CD14-positive monocyte (primary cell): ENCODE measurements at regions not wholly inside any gene's neighbourhood (a gene's known extent, or its start where the extent isn't known, plus 50 kb on each side); places are given as distances from the start of the nearest gene placed in this dataset.

ENCODE experiments used
- DNase-seq, 3 donors: peaks; one replicate each; pipeline ENCODE4 v3.0.0-alpha.2; 2011 to 2022
- H2AFZ ChIP-seq: 2 replicates; pipeline ENCODE4 v1.6.0; 2012; ENCODE audit warnings: mild to moderate bottlenecking, low read depth, low read length, inconsistent platforms; ENCODE audit not compliant: insufficient read depth, poor library complexity, severe bottlenecking
- H3K27ac ChIP-seq, 2 donors: 1 replicate in 1 of 2; 2 replicates in 1 of 2; pipeline ENCODE4 v1.5.1; 2012 to 2013; ENCODE audit warnings: low read length in 2 of 2, control low read depth in 1 of 2, inconsistent platforms in 1 of 2, low read depth in 1 of 2, mild to moderate bottlenecking in 1 of 2
- H3K27me3 ChIP-seq, 2 donors: one replicate each; pipeline versions ENCODE4 v1.6.0 to v1.6.1; 2011 to 2013; ENCODE audit warnings: low read length in 2 of 2; ENCODE audit not compliant: control insufficient read depth in 2 of 2, insufficient read depth in 2 of 2
- H3K36me3 ChIP-seq, 2 donors: replicated peaks in 1 of 2; 1 replicate in 1 of 2; 2 replicates in 1 of 2; pipeline versions ENCODE4 v1.5.1 to v1.6.1; 2012 to 2013; ENCODE audit warnings: low read length in 2 of 2, control low read depth in 1 of 2, inconsistent platforms in 1 of 2, mild to moderate bottlenecking in 1 of 2; ENCODE audit not compliant: insufficient read depth in 2 of 2, control insufficient read depth in 1 of 2
- H3K4me1 ChIP-seq, 2 donors: 1 replicate in 1 of 2; 2 replicates in 1 of 2; pipeline versions ENCODE4 v1.5.1 to v1.6.1; 2012 to 2013; ENCODE audit warnings: low read length in 2 of 2, control low read depth in 1 of 2, inconsistent platforms in 1 of 2, mild to moderate bottlenecking in 1 of 2, moderate library complexity in 1 of 2; ENCODE audit not compliant: insufficient read depth in 2 of 2, control insufficient read depth in 1 of 2
- H3K4me2 ChIP-seq: replicated peaks from 2 replicates; pipeline ENCODE3; 2012; ENCODE audit warnings: low read length, moderate library complexity, mild to moderate bottlenecking; ENCODE audit not compliant: poor library complexity, severe bottlenecking; ENCODE audit errors: extremely low read depth
- H3K4me3 ChIP-seq, 3 experiments: fragments of 200-600 bp in 1 of 3; sonication (generic) in 1 of 3; replicated peaks in 1 of 3; 1 replicate in 2 of 3; 2 replicates in 1 of 3; pipeline ENCODE4 v1.5.1; 2011 to 2013; ENCODE audit warnings: low read length in 3 of 3, mild to moderate bottlenecking in 3 of 3, control low read depth in 2 of 3, low read depth in 2 of 3, inconsistent platforms in 1 of 3, moderate library complexity in 1 of 3
- H3K79me2 ChIP-seq: 2 replicates; pipeline ENCODE4 v1.6.0; 2012; ENCODE audit warnings: mild to moderate bottlenecking, control low read depth, inconsistent platforms, low read length, moderate library complexity; ENCODE audit not compliant: insufficient read depth
- H3K9ac ChIP-seq: 2 replicates; pipeline ENCODE4 v1.6.0; 2017; ENCODE audit warnings: low read length, mild to moderate bottlenecking; ENCODE audit not compliant: insufficient read depth, poor library complexity, severe bottlenecking
- H3K9me3 ChIP-seq, 2 donors: replicated peaks in 1 of 2; 1 replicate in 1 of 2; 2 replicates in 1 of 2; pipeline versions ENCODE4 v1.5.1 to v1.6.1; 2012 to 2013; ENCODE audit warnings: low read length in 2 of 2, control low read depth in 1 of 2; ENCODE audit not compliant: control insufficient read depth in 1 of 2, insufficient read depth in 1 of 2
- H4K20me1 ChIP-seq: 2 replicates; pipeline ENCODE4 v1.6.0; 2012; ENCODE audit warnings: mild to moderate bottlenecking, low read length, control low read depth, moderate library complexity; ENCODE audit not compliant: insufficient read depth
- H3K27ac Mint-ChIP-seq, 7 donors: one replicate each; pipeline ENCODE4 v1.8.0; 2020; ENCODE audit warnings: mild to moderate bottlenecking in 7 of 7, mixed read lengths in 7 of 7, moderate library complexity in 6 of 7, inconsistent platforms in 2 of 7
- H3K27me3 Mint-ChIP-seq, 3 donors: one replicate each; pipeline ENCODE4 v1.8.0; 2021 to 2022; ENCODE audit warnings: low read depth in 3 of 3, mild to moderate bottlenecking in 3 of 3, mixed read lengths in 3 of 3, moderate library complexity in 3 of 3, inconsistent platforms in 1 of 3
- H3K36me3 Mint-ChIP-seq, 2 donors: one replicate each; pipeline ENCODE4 v1.8.0; 2020; ENCODE audit warnings: mixed read lengths in 2 of 2, inconsistent platforms in 1 of 2, mild to moderate bottlenecking in 1 of 2
- H3K4me1 Mint-ChIP-seq: one replicate; pipeline ENCODE4 v1.8.0; 2020; ENCODE audit warnings: mild to moderate bottlenecking, mixed read lengths
- H3K4me3 Mint-ChIP-seq, 2 donors: one replicate each; pipeline ENCODE4 v1.8.0; 2020; ENCODE audit warnings: mild to moderate bottlenecking in 2 of 2, mixed read lengths in 2 of 2, moderate library complexity in 1 of 2
- H3K9me3 Mint-ChIP-seq, 7 donors: one replicate each; pipeline ENCODE4 v1.8.0; 2020 to 2022; ENCODE audit warnings: mixed read lengths in 7 of 7, mild to moderate bottlenecking in 6 of 7, moderate library complexity in 6 of 7, inconsistent platforms in 2 of 7
- CTCF ChIP-seq: fragments of 200-600 bp; IDR thresholded peaks from one replicate; pipeline ENCODE4 v1.8.0; 2022; ENCODE audit warnings: antibody characterized with exemption, mild to moderate bottlenecking
- WGBS: methylation state at CpG from one replicate; pipeline ENCODE4 v1.1.5; 2013; ENCODE audit warnings: missing lambda C conversion rate; ENCODE audit not compliant: insufficient coverage; 5-methylcytosine and 5-hydroxymethylcytosine counted together
- intact Hi-C, 2 donors: fragments of 100-400 bp; cut with micrococcal nuclease; formaldehyde crosslinking; loops; one replicate each; pipeline versions ENCODE4 v1.15.0 to v1.15.1; 2023

DNA sequence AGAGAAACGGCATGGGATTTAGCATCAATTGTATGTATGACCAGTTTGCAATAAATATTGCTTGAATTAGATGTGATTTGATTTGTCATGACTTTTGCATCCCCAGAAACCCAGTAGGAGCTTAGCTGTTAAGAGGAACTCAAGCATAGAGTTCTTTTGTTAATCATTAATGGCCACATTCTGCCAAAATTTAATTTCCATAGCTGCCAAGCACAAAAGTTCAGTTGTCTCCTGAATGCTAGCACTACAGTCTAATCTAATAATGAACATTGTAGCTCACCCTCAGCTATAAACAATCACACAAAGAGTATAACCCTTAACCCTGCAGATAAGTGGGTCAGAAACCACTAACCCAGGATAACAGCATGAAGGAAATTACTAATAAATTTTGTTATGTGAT is 169.8 kb upstream of the GRAMD2B start:
- TF ChIP-seq CTCF = no peak
- no peaks in the 10 kb centered on the region for H3K4me1 Mint-ChIP-seq
- Histone ChIP-seq H3K9ac (no peak overlapping the region), H2AFZ (no peak overlapping the region), H3K4me3 (no peak overlapping the region), H3K4me2 (no peak overlapping the region), H3K27me3 (no peaks in the 10 kb centered on the region), H3K79me2 (no peaks in the 10 kb centered on the region), H3K27ac (no peak overlapping the region), H3K36me3 (no peaks in the 10 kb centered on the region), H3K4me1 (no peaks in the 10 kb centered on the region), H4K20me1 (no peaks in the 10 kb centered on the region), H3K9me3 (peaks cover 12 to 14% of the 10 kb centered on the region in 2 donors)
- no peak overlapping the region for H3K27ac Mint-ChIP-seq
- DNase-seq = no peak
- no CpG with 5 or more reads among the region's 1 CpG for WGBS
- H3K9me3 Mint-ChIP-seq = peaks cover 3 to 17% (median 10%) of the 10 kb centered on the region in 7 donors
- intact Hi-C loops = no loop called here
- H3K27me3 Mint-ChIP-seq = peaks cover 0 to 3% (median 0%) of the 10 kb centered on the region in 3 donors
- H3K4me3 Mint-ChIP-seq = no peak overlapping the region
- no peaks in the 10 kb centered on the region for H3K36me3 Mint-ChIP-seq

GRCh38 chr5:126263591-126264184 is 159.5 kb upstream of the GRAMD2B start:
- Histone ChIP-seq H3K27ac (no peak overlapping the region), H3K9ac (no peak overlapping the region), H2AFZ (no peak overlapping the region), H3K79me2 (no peaks in the 10 kb centered on the region), H3K36me3 (no peaks in the 10 kb centered on the region), H3K27me3 (no peaks in the 10 kb centered on the region), H3K4me3 (no peak overlapping the region), H3K4me1 (no peaks in the 10 kb centered on the region), H4K20me1 (no peaks in the 10 kb centered on the region), H3K4me2 (no peak overlapping the region), H3K9me3 (peaks cover 0 to 7% of the 10 kb centered on the region in 2 donors)
- no peak for TF ChIP-seq CTCF
- peaks cover 3 to 16% (median 6%) of the 10 kb centered on the region in 7 donors for H3K9me3 Mint-ChIP-seq
- 66% methylated on average over 4 of the region's 6 CpGs for WGBS
- DNase-seq = no peak
- no peak overlapping the region for H3K4me3 Mint-ChIP-seq
- intact Hi-C loops = no loop called here
- no peaks in the 10 kb centered on the region for H3K36me3 Mint-ChIP-seq
- H3K27ac Mint-ChIP-seq = no peak overlapping the region
- H3K4me1 Mint-ChIP-seq = no peaks in the 10 kb centered on the region
- H3K27me3 Mint-ChIP-seq = peaks cover 0 to 2% (median 2%) of the 10 kb centered on the region in 3 donors
